ENCODE measurements at regions not wholly inside any gene's neighbourhood (a gene's known extent, or its start where the extent isn't known, plus 50 kb on each side); places are given as distances from the start of the nearest gene placed in this dataset.
"Not testable (repeated sequence)": the region's sequence is repeated elsewhere in the genome, so short reads cannot be mapped to it uniquely, and the experiment has no call there.

DNA sequence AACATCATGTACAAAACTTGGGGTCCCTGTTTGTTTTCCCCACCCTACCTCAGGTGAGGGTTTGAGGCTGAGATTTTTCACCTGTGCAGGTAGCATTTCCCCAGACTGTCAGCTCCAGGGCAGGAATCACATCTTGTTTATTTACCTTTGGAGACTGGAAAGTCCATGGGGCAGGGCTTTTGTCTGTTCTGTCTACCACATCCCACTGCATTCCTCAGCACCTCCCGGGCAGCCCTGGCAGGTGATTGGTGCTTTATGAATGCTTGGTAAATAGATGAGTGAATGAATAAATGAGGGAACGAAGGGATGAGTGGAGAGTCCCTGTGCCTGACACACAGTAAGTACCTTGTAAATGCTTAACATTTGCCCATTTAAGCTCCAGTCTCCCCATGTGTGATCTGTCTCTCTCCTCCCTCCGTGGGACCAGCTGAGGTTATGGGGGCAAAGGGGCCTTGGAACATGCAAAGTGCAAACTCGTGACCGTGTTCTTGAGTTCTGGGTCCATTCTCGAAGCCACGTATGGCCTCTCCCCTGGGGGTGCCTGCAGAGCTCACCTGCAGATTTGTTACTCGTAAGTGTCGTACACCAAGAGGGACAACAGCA, 69.7 kb upstream of the PMEPA1 start:
- DNase-seq, result no peak

DNA sequence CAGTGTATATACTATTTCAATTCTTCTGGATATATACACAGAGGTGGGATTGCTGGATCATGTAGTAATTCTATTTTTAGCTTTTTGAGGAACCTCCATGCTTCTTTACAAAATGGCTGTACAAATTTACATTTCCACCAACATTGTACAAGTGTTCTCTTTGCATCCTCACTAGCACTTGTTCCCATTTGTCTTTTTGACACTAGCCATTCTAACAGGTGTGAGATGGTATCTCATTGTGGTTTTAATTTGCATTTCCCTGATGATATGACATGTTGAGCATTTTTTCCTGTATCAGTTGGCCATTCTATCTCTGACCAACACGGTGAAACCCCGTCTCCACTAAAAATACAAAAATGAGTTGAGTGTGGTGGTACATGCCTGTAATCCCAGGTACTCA, 68.1 kb upstream of the PMEPA1 start:
- DNase-seq, result no peak

DNA sequence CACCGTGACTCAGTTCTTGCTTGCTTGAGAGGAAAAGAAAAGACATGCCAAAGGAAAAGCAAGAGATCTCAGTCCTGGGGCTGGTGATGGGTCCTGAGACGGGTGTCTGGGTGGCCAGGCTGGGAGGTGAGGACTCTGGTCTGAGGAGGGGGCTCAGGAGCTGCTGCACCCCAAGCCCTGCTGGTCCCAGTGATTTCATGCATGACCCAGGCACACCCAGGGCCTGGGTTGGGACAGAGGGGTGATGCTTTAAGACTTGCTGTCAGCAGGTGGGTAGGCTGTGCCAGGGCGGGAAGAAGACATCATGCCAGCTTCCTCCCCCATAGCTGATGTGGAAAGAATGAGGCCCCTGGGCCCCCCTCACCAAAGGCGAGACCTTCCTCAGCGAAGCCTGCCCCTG, 65.1 kb upstream of the PMEPA1 start:
- DNase-seq, result no peak

DNA sequence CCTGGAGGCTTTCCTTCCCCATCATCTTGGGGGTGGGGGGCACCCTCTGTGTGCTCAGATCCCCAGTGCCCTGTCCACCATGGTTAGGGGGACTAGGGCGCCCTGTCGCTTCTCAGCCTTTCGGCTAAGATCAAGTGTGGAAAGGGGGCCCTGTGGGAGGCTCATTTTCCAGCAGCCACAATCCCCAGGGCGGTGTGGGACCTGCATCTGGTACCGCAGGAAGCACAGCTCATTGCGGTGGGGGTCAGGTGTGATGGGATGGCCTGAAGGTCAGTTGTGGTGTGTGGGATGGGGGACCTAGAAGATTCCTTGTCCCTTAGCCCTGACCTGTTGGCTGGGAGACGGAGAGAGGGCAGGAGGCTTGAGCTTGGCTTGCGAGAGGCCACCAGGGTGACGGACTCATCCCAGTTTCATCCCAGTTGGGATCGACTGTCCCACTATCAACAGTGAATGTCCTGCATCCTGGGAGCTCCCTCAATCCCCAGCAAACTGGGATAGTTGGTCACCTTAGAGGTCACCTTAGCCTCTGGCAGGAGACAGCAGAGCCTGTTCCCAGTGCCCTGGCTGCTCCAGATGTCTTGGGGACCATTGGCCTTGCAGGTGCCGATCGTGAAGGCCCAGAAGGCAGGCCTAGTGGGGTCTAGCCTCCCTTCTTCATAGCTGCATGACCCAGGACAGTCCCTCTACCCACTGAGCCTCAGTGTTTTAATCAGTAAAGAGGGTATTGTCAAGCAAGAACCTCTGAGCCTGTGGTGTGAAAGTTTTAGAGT, 64.5 kb upstream of the PMEPA1 start:
- DNase-seq, result no peak

DNA sequence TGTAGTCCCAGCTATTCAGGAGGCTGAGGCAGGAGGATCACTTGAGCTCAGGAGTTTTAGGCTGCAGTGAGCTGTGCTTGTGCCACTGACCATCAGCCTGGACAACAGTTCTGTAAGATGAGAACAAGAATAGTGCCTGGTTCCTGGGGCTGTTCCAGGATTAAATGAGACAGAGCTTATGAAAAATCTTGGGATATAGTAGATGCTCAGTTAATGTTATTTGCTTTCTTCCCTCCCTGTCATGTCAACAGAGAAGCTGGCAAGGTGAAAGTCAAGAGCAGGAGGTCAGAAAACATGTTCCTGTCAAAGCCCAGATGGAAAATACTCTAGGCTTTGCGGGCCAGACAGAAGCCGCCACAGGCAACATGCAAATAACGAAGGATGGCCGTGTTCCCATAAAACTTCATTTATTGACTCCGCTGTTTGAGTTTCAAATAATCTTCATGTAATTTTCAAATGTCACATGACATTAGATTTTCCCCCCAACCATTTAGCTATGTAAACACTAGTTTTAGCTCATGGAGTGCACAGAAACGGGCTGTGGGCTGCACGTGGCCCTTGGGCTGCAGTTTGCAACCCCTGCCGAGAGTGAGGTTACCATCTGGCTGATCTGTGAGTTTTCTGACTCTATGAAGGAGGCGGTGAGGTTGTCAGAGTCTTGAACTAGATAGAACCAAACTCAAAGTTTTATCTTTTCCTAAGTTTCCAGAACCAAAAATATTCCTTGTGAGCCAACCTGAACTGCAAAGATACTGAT, 63.4 kb upstream of the PMEPA1 start:
- no peak for DNase-seq

DNA sequence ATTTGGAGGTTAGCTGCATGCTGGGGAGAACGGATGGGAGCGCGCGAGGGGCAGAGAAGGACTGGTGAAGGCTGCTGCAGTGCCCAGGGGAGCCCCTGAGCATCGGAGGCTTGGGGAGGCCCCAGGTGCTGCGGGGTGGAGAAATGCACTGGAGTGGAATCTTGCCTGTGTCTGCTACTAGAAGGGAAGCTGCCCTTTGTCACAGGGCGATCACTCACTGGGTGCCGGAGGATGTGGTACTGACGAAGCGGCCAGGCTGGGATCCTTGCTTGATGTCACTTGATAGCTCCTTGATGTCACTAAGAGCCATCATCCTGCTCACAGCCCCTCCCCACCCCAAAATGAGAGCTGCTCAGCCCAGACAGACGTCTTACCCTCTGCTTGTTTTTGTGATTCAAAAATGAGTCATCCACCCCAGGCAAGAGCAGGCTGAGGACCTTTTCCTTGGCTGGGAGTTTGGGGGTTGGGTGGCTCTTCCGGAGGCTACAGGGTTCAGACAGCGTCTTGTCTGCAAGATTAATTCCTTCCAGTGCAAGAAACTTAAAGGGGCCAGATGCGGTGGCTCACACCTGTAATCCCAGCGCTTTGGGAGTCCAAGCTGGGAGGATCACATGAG, 62.6 kb upstream of the PMEPA1 start:
- DNase-seq, result no peak

DNA sequence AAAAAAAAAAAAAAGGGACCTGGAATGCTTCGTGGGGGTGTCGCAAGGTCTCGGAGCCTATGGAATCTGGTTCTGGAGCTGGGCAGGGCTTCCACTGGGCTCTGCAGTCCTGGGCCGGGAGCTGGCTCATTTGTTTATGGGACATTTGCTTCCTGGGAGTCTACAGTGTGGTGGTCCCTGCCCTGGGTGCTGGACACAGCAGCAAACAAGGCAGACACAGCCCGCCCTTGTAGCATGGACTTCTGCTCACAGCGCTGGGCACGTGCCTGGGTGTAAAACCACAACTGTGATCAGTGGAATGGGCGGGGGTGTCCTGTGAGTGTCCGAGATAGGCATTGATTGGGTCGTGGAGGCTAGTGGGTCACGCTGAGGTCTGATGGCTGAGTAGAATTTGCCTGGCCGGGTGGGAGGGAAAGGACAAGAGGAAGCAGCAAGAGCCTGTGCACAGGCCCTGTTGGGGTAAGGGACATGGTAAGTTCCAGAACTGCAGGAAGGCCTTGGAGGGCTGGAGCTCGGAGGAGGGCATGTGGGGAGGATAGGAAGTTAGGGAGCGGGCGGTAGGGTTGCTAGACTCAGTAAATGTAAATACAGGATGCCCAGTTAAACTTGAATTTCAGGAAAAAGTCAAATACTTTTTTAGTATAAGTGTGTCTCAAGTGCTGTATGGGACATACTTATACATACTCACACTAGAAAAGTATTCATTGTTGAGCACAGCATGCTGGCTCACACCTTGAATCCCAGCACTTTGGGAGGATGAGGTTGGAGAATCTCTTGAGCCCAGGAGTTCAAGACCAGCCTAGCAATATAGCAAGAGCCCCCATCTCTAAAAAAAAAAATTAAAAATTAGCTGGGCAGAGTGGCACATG, 61.3 kb upstream of the PMEPA1 start:
- DNase-seq, result no peak

DNA sequence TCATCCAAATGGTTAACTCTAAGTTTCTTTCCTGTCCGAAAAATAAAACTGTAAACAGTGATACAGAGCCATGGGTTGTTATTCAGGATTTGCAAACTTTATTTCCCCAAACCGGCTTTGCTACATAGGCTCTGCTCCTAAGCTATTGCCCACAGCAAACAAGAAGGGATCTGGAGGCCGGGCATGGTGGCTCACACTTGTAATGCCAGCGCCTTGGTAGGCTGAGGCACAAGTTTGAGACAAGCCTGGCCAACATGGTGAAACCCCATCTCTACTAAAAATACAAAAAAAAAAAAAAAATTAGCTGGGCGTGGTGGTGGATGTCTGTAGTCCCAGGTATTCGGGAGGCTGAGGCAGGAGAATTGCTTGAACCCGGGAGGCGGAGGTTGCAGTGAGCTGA, 60.6 kb upstream of the PMEPA1 start:
- DNase-seq, result not testable (repeated sequence)

DNA sequence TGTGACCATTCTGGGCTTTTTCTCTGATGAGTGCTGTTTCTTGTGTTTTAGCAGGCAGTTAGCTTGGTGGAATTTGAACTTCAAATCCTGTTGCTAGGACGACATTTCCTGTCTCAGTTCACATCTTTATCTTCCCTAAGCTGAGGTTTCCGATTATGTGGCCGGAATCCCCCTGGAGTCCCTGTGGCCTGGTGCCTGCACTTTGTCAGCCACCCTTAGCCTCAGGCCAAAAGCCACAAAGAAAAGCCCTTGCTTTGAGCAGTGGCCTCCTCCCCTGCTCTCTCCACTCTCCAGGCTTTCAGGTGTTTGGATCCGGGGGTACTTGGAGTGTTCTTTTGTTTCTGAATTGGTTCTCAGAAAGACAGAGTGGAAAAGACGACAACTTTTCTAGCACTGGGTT, 59.9 kb upstream of the PMEPA1 start:
- no peak for DNase-seq

DNA sequence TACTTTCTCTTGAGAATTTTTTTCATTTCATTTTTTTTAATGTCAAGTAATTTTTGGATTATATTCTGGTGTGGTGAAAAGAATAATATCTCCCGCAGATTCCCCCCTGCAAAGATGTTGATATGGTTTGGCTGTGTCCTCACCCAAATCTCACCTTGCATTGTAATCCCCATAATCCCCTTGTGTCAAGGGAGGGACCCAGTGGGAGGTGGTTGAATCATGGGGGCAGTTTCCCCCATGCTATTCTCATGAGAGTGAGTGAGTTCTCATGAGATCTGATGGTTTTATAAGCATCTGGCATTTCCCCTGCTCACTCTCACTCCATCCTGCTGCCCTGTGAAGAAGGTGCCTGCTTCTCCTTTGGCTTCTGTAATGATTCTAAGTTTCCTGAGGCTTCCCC, 58.7 kb upstream of the PMEPA1 start:
- no peak for DNase-seq

DNA sequence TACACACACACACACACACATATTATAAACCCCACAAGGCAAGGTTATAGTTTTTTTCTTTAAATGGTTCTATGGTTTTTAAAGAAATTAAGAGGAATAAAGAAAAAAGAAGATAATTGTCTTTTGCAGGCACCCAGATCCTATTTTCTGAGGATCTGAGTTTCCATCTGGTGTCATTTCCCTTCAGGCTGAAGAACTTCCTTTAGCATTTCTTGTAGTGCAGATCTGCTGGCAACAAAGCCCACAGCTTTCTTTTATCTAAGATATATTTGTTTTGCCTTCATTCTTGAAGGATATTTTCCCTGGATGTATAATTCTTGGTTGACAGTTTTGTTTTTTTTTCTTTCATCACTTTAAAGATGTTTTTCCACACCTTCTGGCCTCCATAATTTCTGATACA, 57.6 kb upstream of the PMEPA1 start:
- DNase-seq, result no peak

DNA sequence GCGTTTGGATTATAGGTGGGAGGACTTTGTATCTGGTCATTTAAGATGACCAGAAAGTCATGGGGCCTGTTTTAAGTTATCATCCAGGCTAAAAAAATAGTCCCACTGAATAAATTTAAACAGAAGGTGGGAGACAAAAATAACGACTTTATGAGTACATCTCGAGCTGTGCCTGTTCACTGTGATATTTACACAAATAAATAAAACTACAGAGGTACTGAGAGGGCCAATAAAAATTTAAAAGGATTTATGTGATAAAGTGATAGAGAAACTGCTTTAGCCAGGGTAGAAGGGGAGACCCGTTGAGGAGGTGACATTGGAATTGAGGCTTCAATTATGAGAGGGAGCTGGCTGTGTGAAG, 53.4 kb upstream of the PMEPA1 start:
- no peak for DNase-seq

DNA sequence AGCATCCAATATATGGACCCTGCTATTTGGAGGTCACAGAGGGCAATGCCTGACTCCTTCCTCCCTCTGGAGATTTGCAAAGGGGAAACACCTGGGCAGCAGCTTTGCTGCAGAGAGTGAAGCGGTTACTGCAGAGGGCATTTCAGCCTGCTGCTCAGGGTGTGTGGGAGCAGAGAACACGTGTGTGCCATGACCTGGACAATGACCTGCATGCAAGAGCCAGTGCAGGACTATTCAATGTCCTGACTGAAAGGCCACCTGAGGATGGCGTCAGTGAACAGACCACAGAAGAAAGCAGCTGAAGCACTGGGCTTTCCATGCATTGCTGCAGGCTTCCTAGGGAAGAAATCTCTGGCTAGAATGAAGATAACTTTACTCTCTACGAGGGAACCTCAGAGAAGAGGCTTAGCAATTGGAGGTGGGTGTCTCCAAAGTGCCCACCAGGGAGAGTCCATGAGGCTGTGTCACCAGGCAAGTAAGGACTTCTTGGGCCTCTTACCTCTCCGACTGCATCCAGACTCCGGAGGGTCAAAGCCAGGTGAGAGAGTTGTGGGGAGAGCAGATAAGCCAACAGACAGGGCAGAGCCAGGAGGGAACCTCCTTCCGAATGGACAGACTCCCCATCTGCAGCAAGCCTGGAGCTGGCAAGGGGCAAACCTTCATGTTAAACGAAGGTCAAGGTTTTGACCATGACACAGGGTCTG, 52.9 kb upstream of the PMEPA1 start:
- no peak for DNase-seq

DNA sequence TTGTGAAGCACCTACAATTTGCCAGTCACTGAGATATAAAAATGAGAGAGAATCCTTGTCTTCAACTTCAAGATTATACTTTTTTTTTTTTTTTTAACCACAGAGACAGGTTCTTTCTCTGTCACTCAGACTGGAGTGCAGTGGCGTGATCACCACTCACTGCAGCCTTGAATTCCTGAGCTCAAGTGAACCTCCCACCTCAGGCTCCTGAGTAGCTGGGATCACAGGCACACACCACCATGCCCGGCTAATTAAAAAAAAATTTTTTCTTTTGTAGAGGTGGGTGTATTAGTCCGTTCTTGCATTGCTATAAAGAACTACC, 51.6 kb upstream of the PMEPA1 start:
- DNase-seq, result no peak

DNA sequence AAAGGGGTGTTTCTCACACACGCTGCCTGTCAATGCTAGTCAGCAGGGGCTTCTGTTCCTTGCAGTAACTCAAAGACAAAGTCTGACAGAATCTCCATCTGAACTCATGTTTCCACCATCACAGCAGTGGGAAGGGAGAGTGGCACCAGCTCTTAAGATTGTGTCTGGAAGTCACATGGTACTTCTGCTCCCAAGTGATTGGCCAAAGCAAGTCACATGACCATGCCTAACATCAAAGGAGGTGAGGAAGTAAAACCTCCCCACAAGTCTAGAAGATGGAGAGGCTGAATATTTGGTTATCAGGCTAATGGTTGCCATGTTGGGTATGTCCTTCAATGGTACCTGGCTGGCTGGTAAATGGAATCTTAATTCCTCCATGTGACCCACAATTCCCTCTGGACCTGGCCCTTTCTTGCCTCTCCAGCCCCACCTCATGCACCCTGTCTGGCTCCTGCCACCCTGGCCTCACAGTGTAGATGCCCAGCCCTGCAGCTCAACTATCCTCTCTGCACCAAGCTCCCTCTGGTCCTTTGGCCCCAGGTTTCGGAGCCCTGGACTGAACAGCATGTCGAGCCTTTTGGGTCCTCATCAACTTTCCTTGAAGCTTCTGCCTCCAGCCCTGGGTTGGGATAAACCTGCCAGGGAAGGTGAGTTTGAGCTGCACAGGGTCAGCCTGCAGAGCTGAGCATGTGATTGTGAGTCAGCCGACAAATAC, 51.0 kb upstream of the PMEPA1 start:
- no peak for DNase-seq

DNA sequence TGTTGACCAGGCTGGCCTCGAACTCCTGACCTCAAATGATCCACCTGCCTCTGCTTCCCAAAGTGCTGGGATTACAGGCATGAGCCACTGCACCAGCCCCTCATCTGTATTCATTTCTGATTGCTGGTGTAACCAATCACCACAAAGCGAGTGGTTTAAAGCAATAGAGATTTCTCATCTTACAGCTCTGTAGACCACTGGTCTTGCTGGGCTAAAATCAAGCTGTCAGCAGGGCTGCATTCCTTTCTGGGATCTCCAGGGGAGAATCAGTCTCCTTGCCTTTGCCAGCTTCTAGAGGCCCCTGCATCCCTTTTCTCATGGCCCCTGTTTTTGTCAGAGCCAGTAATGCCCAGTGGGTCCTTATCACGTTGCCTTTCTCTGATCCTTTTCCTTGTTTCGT, 49.9 kb upstream of the PMEPA1 start:
- no peak for DNase-seq
